Ectodermal cell (in vitro differentiated cells): ENCODE measurements at regions not wholly inside any gene's neighbourhood (a gene's known extent, or its start where the extent isn't known, plus 50 kb on each side); places are given as distances from the start of the nearest gene placed in this dataset.

Experiments
- H3K27ac ChIP-seq: 2 replicates; pipeline ENCODE4 v1.7.0; 2013; ENCODE audit warnings: mild to moderate bottlenecking, low read depth, low read length; ENCODE audit not compliant: insufficient read depth, poor library complexity, severe bottlenecking
- H3K27me3 ChIP-seq: 2 replicates; pipeline ENCODE4 v1.7.0; 2013; ENCODE audit warnings: mild to moderate bottlenecking, low read length; ENCODE audit not compliant: insufficient read depth, control insufficient read depth, poor library complexity, severe bottlenecking
- H3K36me3 ChIP-seq: one replicate; pipeline ENCODE4 v1.7.0; 2013; ENCODE audit warnings: low read length; ENCODE audit not compliant: control insufficient read depth, insufficient read depth
- H3K4me1 ChIP-seq: one replicate; pipeline ENCODE4 v1.7.0; 2013; ENCODE audit warnings: low read length; ENCODE audit not compliant: control insufficient read depth, insufficient read depth
- H3K4me3 ChIP-seq: 2 replicates; pipeline ENCODE4 v1.7.0; 2013; ENCODE audit warnings: low read depth, low read length, control low read depth; ENCODE audit not compliant: insufficient read depth
- H3K9me3 ChIP-seq: 2 replicates; pipeline ENCODE4 v1.7.0; 2013; ENCODE audit warnings: mild to moderate bottlenecking, low read length, moderate library complexity; ENCODE audit not compliant: control insufficient read depth
- WGBS, 2 experiments: methylation state at CpG; one replicate each; pipeline ENCODE4 v1.1.7; 2013; ENCODE audit warnings: missing lambda C conversion rate in 2 of 2; 5-methylcytosine and 5-hydroxymethylcytosine counted together

DNA sequence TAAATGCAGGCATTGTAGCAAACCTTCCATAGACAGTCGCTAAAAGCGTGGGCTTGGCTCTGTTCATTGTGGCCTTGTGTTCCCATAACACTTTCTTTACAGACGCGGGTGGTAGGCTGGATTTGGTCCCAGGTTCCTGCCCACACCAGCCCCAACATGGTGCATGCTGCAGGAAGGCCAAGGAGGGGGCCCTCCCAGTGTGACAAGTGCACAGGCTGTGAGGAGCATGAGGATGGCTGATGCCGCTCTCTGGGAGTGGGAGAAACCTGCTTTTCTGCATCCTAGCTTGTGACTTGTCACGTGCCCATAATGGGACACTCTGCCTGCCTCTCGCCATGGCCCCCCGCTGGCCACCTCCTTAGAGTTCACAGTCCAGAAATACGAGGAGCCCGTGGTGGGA is 161.8 kb upstream of the B3GAT1 start:
- WGBS, 2 experiments = 82 to 88% methylated on average over 10 of the region's 10 CpGs
- Histone ChIP-seq H3K9me3 (no peaks in the 10 kb centered on the region), H3K4me1 (peaks cover 4% of the 10 kb centered on the region)

DNA sequence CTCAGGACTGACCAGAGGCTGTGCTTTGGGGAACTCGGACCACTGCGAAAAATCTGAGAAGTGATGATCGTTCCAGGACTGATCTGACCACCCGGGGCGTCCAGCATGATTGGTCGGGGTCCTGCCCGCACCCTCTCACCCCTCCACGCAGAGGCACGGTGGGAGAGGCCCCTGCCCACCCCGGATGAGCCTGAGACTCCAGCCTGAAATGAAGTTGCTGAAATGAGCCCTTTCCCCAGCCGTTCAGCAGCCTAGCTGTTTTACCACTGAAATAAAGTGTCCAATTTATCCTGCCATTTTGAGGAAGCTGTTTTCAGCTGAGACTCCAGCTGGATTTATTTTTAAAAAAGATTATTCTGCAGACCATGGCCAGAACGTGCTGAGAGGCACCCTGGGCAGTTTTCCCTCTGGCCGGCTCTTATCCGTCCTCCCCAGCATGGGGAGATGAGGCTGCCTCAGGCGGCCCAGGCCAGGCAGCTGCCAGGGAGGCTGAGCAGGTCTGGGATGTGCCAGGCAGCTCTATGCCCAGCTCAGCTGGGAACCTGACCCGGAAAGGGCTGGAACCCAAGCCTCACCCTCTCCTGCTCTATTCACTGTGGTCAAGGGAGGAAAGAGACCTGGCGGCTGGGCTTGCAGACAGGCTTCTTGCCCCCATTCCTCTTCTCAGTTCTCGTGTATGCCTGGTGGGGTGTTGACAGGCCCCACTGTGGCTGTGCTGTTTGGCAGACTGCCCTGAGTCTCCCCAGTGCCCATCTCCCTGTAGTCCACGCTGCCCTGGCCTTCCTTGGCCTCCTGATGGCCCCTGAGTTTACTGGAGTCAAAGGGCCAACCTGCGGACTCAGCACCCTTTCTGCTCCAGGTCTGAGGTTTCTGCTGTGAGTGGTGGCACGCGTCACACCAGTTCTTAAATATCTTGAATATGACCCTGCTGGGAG is 161.0 kb upstream of the B3GAT1 start:
- Histone ChIP-seq H3K27me3 (peaks cover 3% of the 10 kb centered on the region), H3K4me1 (peaks cover 4% of the 10 kb centered on the region), H3K36me3 (no peaks in the 10 kb centered on the region), H3K9me3 (no peaks in the 10 kb centered on the region), H3K27ac (no peak overlapping the region), H3K4me3 (no peak overlapping the region)
- 86 to 88% methylated on average over 22 of the region's 22 CpGs for WGBS, 2 experiments

More for the DNA sequence above, 161.8 kb upstream of the B3GAT1 start:
- H3K27me3 ChIP-seq = peaks cover 3% of the 10 kb centered on the region
- no peak overlapping the region for H3K27ac ChIP-seq
- no peak overlapping the region for H3K4me3 ChIP-seq
- H3K36me3 ChIP-seq = no peaks in the 10 kb centered on the region

DNA sequence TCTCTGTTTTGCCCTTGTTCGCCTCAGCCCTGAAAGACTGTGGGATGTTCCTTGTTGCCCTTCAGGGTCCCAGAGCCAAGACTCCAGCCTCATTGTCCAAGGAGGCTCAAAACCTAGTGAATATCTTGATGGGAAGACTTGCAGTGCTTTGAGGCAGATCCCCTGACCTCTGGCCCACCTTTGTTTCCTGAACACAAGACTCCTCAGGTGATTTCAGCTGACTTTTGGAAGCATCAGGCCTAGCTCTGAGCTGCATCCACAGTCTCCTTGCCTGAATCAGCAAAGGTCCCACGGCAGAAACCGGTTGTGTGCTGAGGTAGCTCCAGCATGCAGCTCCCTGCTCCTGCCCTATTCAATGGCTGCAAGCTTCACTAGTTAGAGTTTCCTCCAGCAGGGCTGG is 159.3 kb upstream of the B3GAT1 start:
- no peak overlapping the region for H3K27ac ChIP-seq
- H3K27me3 ChIP-seq = no peaks in the 10 kb centered on the region
- H3K9me3 ChIP-seq = no peaks in the 10 kb centered on the region
- H3K36me3 ChIP-seq = no peaks in the 10 kb centered on the region
- no peak overlapping the region for H3K4me3 ChIP-seq
- WGBS, 2 experiments = 82 to 93% methylated on average over 3 of the region's 3 CpGs
- no peaks in the 10 kb centered on the region for H3K4me1 ChIP-seq

DNA sequence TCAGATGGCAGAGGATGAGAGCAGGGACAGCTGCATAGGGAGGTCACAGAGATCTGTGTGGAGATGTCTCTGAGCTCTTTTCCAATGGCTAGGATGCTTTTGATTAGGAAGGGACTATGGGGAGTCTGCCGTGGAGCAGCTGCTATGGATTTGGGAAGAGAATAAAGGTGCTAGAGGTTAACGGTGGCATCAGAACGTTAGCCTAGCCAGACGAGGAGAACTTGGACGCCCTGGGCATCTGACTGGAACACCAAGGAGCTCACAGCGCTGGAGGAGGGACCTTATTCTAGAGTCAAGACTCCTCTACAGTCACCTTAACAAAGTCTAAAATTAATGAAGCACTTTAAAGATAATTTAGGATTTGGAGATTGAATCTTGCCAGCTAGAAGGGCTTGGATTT is 157.2 kb upstream of the B3GAT1 start:
- 91 to 95% methylated on average over 6 of the region's 6 CpGs for WGBS, 2 experiments
- H3K9me3 ChIP-seq = no peaks in the 10 kb centered on the region
- H3K4me1 ChIP-seq = no peaks in the 10 kb centered on the region

DNA sequence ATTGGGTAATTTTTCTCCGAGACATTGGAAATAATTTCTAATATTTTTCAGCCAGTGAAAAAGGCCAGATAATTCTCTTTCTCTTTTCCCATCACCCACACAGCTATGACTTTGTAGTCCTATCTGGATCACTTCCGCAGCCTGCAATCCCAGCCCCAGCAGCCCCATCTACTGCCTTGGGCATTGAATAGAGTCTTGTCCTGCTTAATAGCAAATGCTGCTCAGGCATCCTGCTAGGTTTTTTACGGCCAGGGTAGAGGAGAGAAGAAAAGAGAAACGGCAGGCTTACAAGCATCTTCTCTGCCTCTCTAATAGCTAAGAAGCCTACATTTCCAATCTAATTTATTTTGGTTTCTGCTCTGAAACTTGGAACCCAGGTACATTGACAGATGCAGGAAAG is 154.3 kb upstream of the B3GAT1 start:
- H3K27ac ChIP-seq = no peak overlapping the region

More for the DNA sequence above, 157.2 kb upstream of the B3GAT1 start:
- H3K27ac ChIP-seq = no peak overlapping the region
- no peak overlapping the region for H3K4me3 ChIP-seq
- H3K36me3 ChIP-seq = no peaks in the 10 kb centered on the region
- no peaks in the 10 kb centered on the region for H3K27me3 ChIP-seq

DNA sequence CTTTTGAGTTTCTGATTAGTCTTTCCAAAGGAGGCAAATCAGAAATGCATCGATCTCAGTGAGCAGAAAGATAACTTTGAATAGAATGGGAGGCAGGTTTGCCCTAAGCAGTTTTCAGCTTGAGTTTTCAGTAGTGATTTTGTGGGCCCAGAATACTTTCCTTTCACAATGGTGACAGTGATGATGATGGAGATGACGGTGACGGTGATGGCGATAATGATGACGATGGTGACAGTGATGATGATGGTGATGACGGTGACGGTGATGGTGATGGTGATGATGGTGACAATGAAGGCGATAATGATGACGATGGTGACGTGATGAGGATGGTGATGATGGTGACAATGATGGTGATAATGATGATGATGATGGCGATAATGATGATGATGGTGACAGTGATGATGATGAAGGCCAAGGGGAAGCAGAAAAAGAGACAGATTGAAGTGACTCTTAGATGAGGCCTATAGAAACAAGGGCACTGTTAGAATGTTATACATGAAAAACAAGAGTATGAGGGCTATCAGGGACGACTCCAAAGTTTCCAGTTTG is 153.4 kb upstream of the B3GAT1 start:
- Histone ChIP-seq H3K4me1 (peaks cover 16% of the 10 kb centered on the region), H3K9me3 (no peaks in the 10 kb centered on the region), H3K27ac (no peak overlapping the region), H3K36me3 (no peaks in the 10 kb centered on the region), H3K4me3 (no peak overlapping the region), H3K27me3 (no peaks in the 10 kb centered on the region)
- WGBS, 2 experiments = 79 to 81% methylated on average over 12 of the region's 12 CpGs

More for the DNA sequence above, 154.3 kb upstream of the B3GAT1 start:
- Histone ChIP-seq H3K27me3 (no peaks in the 10 kb centered on the region), H3K4me3 (no peak overlapping the region), H3K4me1 (peaks cover 13% of the 10 kb centered on the region), H3K9me3 (no peaks in the 10 kb centered on the region), H3K36me3 (no peaks in the 10 kb centered on the region)
- 63 to 70% methylated on average over 3 to 4 of the region's 4 CpGs for WGBS, 2 experiments

- H3K9me3 ChIP-seq = no peaks in the 10 kb centered on the region
- WGBS, 2 experiments = 93 to 95% methylated on average over 6 of the region's 6 CpGs
- H3K27me3 ChIP-seq = no peaks in the 10 kb centered on the region
- peaks cover 23% of the 10 kb centered on the region for H3K4me1 ChIP-seq
- H3K36me3 ChIP-seq = no peaks in the 10 kb centered on the region
- H3K4me3 ChIP-seq = no peak overlapping the region
- no peak overlapping the region for H3K27ac ChIP-seq
These were observed 152.6 kb upstream of the B3GAT1 start for GRCh38 chr11:134564472-134565200.

GRCh38 chr11:134562941-134563471 is 151.0 kb upstream of the B3GAT1 start:
- H3K36me3 ChIP-seq = no peaks in the 10 kb centered on the region
- 89 to 94% methylated on average over 7 of the region's 7 CpGs for WGBS, 2 experiments
- H3K27me3 ChIP-seq = no peaks in the 10 kb centered on the region
- H3K4me3 ChIP-seq = no peak overlapping the region
- H3K4me1 ChIP-seq = peaks cover 23% of the 10 kb centered on the region
- no peak overlapping the region for H3K27ac ChIP-seq
- H3K9me3 ChIP-seq = no peaks in the 10 kb centered on the region

GRCh38 chr11:134562196-134562595 is 150.2 kb upstream of the B3GAT1 start:
- H3K27ac ChIP-seq = no peak overlapping the region

DNA sequence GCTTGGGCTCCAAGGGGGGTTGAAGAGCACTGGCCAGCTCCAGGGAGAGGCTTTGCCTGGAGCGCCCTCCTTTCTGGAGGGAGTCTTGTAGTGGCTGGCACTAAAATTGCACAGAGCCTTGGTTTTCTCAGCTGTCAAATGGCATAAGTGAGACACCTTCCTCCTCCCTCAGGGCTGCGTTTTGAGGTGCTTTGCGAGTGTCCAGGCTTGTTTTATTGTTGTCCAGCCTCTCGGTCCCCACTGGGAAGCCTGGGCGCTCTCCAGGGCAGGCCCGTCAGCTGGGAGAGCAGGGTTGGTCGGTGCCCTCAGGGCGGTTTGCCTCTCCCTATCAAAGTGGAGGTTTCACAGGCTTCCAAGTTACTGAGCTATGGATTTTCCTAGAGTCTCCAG is 149.3 kb upstream of the B3GAT1 start:
- 87 to 93% methylated on average over 8 of the region's 8 CpGs for WGBS, 2 experiments
- H3K27me3 ChIP-seq = no peaks in the 10 kb centered on the region
- peaks cover 23% of the 10 kb centered on the region for H3K4me1 ChIP-seq
- no peaks in the 10 kb centered on the region for H3K9me3 ChIP-seq
- no peak overlapping the region for H3K4me3 ChIP-seq
- no peaks in the 10 kb centered on the region for H3K36me3 ChIP-seq
- H3K27ac ChIP-seq = no peak overlapping the region

More at GRCh38 chr11:134562196-134562595, 150.2 kb upstream of the B3GAT1 start:
- H3K9me3 ChIP-seq = no peaks in the 10 kb centered on the region
- H3K4me1 ChIP-seq = peaks cover 23% of the 10 kb centered on the region
- no peaks in the 10 kb centered on the region for H3K36me3 ChIP-seq
- H3K4me3 ChIP-seq = no peak overlapping the region
- no peaks in the 10 kb centered on the region for H3K27me3 ChIP-seq
- WGBS, 2 experiments = 57 to 61% methylated on average over 4 of the region's 4 CpGs
